HUES64 (cell line): ENCODE measurements at regions not wholly inside any gene's neighbourhood (a gene's known extent, or its start where the extent isn't known, plus 50 kb on each side); places are given as distances from the start of the nearest gene placed in this dataset.

Source experiments
- H3K27ac ChIP-seq: 2 replicates; pipeline ENCODE4 v1.7.0; 2013; ENCODE audit warnings: low read depth, low read length, inconsistent platforms
- H3K27me3 ChIP-seq: 2 replicates; pipeline ENCODE4 v1.6.1; 2013; ENCODE audit warnings: mild to moderate bottlenecking, low read length; ENCODE audit not compliant: insufficient read depth
- H3K36me3 ChIP-seq: 2 replicates; pipeline ENCODE4 v1.6.1; 2013; ENCODE audit warnings: mild to moderate bottlenecking, low read length; ENCODE audit not compliant: insufficient read depth
- H3K4me1 ChIP-seq: 2 replicates; pipeline ENCODE4 v1.6.1; 2013; ENCODE audit warnings: mild to moderate bottlenecking, low read length, moderate library complexity; ENCODE audit not compliant: insufficient read depth
- H3K4me3 ChIP-seq: 2 replicates; pipeline ENCODE4 v1.5.1; 2013; ENCODE audit warnings: mild to moderate bottlenecking, low read length, moderate library complexity
- H3K9ac ChIP-seq: 2 replicates; pipeline ENCODE4 v1.6.1; 2013; ENCODE audit warnings: mild to moderate bottlenecking, low read depth, low read length
- H3K9me3 ChIP-seq: 2 replicates; pipeline ENCODE4 v1.6.1; 2013; ENCODE audit warnings: low read depth, low read length; ENCODE audit not compliant: insufficient read depth
- WGBS: fragments of 150-250, 120-280 bp; methylation state at CpG from one replicate; pipeline ENCODE4 v1.1.7; 2013; ENCODE audit warnings: missing lambda C conversion rate; 5-methylcytosine and 5-hydroxymethylcytosine counted together

DNA sequence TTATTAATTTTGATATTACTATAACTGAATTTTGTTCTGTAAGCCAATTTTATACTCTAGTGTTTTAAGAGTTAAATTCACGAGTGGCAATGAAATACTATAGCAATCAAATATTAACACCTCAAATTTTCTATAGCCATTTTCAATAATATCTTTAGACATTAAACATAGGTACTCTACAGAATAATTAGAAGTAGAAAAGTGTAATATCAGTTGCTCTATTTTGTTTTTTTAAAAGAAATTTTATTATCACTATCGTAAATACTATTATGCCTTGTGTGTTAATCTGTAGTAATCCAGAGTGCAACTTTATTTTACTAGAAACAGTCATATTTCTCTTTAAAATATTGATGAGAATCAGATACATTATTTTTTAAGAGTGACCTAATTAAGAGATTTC lies 691.2 kb downstream of the USP25 start:
- Histone ChIP-seq H3K9ac (no peak overlapping the region), H3K4me1 (0 out of 2 replicates have a peak, but pooled peaks cover 2% of the 10 kb centered on the region), H3K27me3 (no peaks in the 10 kb centered on the region), H3K4me3 (no peak overlapping the region), H3K36me3 (no peaks in the 10 kb centered on the region), H3K27ac (no peak overlapping the region), H3K9me3 (no peaks in the 10 kb centered on the region)
- no CpG with 5 or more reads among the region's 2 CpGs for WGBS

DNA sequence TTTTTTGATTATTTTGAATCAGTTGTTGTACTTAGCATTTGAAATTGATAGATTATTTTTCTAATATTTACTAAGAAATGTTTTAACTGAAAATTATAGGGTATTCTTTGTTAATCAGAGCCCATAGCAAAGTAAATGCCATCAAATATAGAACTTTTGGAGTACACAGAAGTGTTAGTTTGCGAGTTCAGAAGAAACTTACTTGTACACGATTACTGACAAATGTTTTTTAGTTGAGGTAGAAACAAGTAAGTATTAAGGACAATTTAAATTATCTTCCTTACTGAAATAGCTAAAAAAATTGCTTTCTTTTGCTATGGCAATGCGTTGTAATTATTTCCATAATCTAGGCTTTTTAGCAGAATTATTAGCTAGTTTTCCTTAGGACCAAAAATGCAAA lies 692.2 kb downstream of the USP25 start:
- Histone ChIP-seq H3K4me1 (0 out of 2 replicates have a peak, but pooled peaks cover 2% of the 10 kb centered on the region), H3K27ac (no peak overlapping the region), H3K4me3 (no peak overlapping the region), H3K27me3 (no peaks in the 10 kb centered on the region), H3K9me3 (no peaks in the 10 kb centered on the region), H3K36me3 (no peaks in the 10 kb centered on the region), H3K9ac (no peak overlapping the region)
- 100% methylated on average over 3 of the region's 3 CpGs for WGBS

DNA sequence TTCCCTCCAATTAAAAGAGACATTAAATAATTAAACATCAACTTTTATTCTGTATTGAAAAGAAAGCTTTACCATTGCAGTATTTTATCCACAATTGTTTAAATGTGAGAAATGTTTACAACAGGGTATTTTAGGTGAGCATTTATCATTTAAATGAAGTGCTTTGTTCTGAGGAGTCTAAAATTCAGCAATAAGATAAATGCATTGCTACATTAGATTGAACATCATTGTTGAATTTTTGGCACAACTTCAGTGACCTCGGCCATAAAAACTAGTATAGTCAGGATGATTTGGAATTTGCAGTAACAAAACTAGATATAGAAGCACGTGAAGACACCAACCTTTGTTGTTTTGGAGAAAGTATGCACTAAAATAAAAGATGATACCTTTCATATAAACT lies 692.9 kb downstream of the USP25 start:
- Histone ChIP-seq H3K27ac (no peak overlapping the region), H3K36me3 (no peaks in the 10 kb centered on the region), H3K4me1 (0 out of 2 replicates have a peak, but pooled peaks cover 2% of the 10 kb centered on the region), H3K9me3 (no peaks in the 10 kb centered on the region), H3K27me3 (no peaks in the 10 kb centered on the region), H3K9ac (no peak overlapping the region), H3K4me3 (no peak overlapping the region)
- 85% methylated on average over 1 of the region's 2 CpGs for WGBS

DNA sequence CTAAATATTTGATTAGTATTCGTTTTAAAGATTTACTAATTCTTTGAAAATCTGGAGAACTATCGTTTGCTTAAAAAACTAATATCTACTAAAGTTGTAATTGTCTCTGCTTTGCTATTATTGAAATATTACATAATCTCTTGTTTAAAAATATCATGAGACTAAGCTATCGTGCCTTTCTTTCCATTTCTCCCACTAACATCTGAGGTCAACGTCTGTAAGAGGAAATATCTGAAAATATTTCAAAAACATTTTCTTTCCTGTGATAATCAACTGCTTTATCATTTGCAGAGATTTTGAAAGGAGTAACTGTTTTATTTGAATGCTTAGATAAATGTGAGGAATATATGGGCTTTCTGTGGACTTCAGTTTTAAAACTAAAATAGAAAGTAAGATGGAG lies 694.1 kb downstream of the USP25 start:
- no peaks in the 10 kb centered on the region for H3K36me3 ChIP-seq
- H3K9ac ChIP-seq = no peak overlapping the region
- H3K4me3 ChIP-seq = no peak overlapping the region
- 100% methylated on average over 1 of the region's 4 CpGs for WGBS
- H3K27me3 ChIP-seq = no peaks in the 10 kb centered on the region
- no peak overlapping the region for H3K27ac ChIP-seq
- H3K4me1 ChIP-seq = 0 out of 2 replicates have a peak, but pooled peaks cover 2% of the 10 kb centered on the region
- no peaks in the 10 kb centered on the region for H3K9me3 ChIP-seq

DNA sequence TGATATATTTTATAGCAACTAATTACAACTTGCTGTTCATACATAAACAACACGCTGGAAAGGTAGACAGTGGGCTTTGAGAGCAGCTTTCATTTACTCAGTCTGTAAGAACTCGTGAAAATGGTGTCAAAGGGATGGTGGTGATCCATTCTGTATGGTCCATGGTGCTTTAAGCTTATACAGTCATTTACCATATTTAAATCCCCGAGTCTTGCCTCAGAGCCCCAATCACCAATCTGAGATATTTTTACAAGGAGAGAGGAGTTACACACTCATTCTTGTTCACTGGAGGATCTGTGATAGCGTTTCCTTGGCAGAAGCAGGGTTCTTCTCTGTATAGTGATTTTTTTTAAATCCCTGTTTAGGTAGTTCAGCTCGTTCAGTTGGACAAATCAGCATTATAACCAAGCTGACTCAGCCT lies 694.6 kb downstream of the USP25 start:
- Histone ChIP-seq H3K27ac (no peak overlapping the region), H3K4me1 (no peaks in the 10 kb centered on the region), H3K36me3 (no peaks in the 10 kb centered on the region), H3K9ac (no peak overlapping the region), H3K9me3 (no peaks in the 10 kb centered on the region), H3K27me3 (no peaks in the 10 kb centered on the region), H3K4me3 (no peak overlapping the region)
- 92% methylated on average over 5 of the region's 5 CpGs for WGBS

DNA sequence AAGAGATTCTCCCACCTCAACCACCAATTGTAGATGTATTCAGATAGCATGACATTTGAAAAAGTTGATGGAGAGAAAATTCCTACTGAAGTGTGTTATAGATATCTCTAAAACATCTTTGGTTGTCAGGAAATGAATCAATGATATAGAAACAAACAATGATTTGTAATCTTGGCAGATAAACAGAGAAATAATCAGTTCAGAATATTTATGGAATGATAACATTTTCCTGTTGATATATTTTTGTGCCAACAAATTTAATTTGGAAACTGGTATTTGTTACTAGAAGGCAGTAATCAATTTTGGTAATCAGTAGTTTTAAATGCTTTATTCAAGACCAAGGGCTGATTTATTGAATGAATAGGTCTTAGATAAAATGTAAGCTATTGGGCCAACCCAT lies 695.6 kb downstream of the USP25 start:
- H3K9me3 ChIP-seq = no peaks in the 10 kb centered on the region
- H3K9ac ChIP-seq = no peak overlapping the region
- H3K36me3 ChIP-seq = no peaks in the 10 kb centered on the region
- no peak overlapping the region for H3K4me3 ChIP-seq
- no peaks in the 10 kb centered on the region for H3K4me1 ChIP-seq
- no peak overlapping the region for H3K27ac ChIP-seq
- no peaks in the 10 kb centered on the region for H3K27me3 ChIP-seq

DNA sequence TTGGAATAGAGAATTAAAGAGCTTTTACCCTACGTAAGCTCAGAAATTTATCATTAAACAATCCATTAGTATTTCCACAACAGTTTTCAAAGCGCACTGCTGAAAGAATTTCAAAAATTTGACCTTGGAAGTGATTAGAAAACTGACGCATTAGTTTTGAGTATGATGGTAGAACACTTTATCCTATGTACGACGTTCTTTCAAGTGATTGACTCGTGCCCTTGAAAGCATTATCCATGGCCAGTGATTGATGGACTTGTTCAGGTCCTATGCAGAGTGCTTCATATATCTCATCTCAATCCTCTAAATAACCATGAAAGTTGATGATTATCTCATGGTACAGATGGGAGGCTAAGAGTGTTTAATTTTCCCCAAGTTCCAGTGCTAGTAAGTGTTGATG lies 697.2 kb downstream of the USP25 start:
- Histone ChIP-seq H3K9ac (no peak overlapping the region), H3K4me3 (no peak overlapping the region), H3K9me3 (no peaks in the 10 kb centered on the region), H3K27ac (no peak overlapping the region), H3K27me3 (no peaks in the 10 kb centered on the region), H3K36me3 (no peaks in the 10 kb centered on the region), H3K4me1 (no peaks in the 10 kb centered on the region)
- 95% methylated on average over 6 of the region's 6 CpGs for WGBS

DNA sequence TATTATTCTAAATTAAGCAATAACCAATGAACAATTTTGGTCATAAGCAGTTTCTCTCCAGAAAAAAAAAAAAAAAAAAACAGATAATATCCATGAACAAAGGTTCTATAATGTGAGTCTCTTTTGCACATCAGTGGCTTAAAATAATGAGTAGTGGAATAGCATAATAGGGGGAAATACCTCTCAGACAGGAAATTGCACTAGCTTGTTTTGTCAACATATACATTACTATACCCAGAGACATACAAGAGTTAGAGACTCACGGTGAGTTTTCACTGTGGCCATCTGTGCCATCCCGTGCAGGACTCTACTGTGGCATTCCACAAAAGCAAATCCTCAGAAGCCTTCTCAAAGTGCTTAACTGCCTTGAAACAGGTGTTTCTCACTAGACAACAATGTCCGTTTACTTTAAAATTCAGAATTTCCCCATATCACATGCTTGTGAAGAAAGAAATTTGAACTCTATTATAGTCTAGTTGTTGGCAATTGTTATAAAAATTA lies 697.9 kb downstream of the USP25 start:
- no peak overlapping the region for H3K9ac ChIP-seq
- no peaks in the 10 kb centered on the region for H3K9me3 ChIP-seq
- no peaks in the 10 kb centered on the region for H3K36me3 ChIP-seq
- WGBS = 77% methylated on average over 2 of the region's 3 CpGs
- no peaks in the 10 kb centered on the region for H3K4me1 ChIP-seq
- no peak overlapping the region for H3K27ac ChIP-seq
- no peaks in the 10 kb centered on the region for H3K27me3 ChIP-seq
- H3K4me3 ChIP-seq = no peak overlapping the region

DNA sequence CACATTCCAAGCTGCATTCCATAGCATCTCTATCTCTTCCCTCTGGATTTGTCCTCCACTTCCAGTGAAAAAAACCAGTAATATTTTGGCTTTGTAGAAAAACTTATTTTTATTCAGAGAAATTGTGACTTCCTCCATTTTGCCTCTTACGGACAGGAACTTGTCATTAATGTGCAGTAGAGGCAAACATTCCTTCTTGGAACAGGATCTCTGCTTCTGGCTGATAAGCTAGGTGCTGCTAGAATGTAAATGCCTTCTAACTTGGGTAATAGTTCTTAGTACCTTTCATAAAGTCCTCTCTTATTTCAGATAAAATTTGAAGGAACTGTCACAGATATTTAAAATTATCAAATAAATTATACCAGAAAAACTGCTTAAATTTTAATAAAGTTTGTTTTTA lies 707.8 kb downstream of the USP25 start:
- 100% methylated on average over 1 of the region's 1 CpG for WGBS
- H3K36me3 ChIP-seq = no peaks in the 10 kb centered on the region

DNA sequence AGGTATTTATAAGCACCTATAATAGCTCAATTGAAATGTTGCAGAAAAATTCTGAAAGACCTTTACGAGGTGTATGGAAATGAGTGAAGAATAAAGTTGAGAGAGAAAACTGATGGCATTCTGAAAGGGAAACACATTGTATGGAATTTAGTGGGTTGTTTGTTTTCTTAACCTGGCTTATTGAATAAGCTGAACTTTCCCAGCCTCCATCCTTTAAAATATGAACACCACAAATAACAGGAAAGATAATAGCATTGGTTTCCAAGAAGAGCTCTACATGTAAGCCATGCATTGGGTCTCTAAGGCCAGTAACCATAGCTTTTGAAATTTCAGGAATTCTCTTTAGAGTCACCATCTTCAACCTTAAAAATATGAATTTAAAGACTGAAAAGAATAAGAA lies 709.0 kb downstream of the USP25 start:
- Histone ChIP-seq H3K27ac (no peak overlapping the region), H3K4me1 (no peaks in the 10 kb centered on the region), H3K9me3 (no peaks in the 10 kb centered on the region), H3K36me3 (no peaks in the 10 kb centered on the region), H3K27me3 (no peaks in the 10 kb centered on the region), H3K9ac (no peak overlapping the region), H3K4me3 (no peak overlapping the region)
- WGBS = 90% methylated on average over 1 of the region's 1 CpG

More for the DNA sequence above, 707.8 kb downstream of the USP25 start:
- no peak overlapping the region for H3K9ac ChIP-seq
- no peak overlapping the region for H3K4me3 ChIP-seq
- H3K9me3 ChIP-seq = no peaks in the 10 kb centered on the region
- no peaks in the 10 kb centered on the region for H3K4me1 ChIP-seq
- H3K27ac ChIP-seq = no peak overlapping the region
- H3K27me3 ChIP-seq = no peaks in the 10 kb centered on the region

DNA sequence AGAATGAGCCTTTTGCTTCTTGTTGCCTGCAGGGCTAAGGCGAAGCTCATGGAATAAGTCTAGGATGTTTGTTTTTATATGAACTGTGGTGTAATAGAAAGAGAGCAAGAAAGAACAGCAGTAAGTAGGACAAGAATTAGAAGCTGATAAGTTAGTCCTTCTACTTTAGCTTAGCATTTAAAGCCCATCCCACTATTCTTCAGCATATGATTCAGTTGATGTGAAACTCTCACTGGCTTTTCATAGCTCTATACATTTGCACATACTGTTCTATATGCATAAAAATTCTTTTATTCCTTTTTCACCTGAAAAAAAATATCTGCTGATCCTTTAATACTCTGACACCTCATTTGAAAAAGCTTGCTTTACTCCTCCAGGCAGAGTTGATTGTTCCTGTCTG lies 712.0 kb downstream of the USP25 start:
- Histone ChIP-seq H3K27ac (no peak overlapping the region), H3K27me3 (no peaks in the 10 kb centered on the region), H3K36me3 (no peaks in the 10 kb centered on the region), H3K4me1 (no peaks in the 10 kb centered on the region), H3K4me3 (no peak overlapping the region), H3K9ac (no peak overlapping the region), H3K9me3 (no peaks in the 10 kb centered on the region)
- 92% methylated on average over 1 of the region's 1 CpG for WGBS

DNA sequence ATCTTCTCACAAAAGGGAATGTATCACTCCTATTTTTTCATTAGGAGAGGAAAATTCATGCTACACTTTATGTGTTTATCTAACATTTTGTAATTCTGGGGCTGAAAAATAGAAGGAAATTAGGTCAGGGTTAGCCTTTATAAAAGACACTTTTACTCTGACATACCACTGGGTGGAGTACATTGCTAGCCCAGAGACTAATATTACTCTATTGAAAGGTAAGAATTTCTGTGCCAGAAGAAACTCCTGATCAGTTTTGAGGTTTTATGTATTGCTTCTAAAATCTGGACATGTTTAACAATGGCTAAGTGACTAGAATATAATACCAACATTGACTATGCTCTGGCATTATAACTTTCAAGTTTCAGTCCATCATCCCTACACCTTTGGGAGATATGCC lies 724.6 kb downstream of the USP25 start:
- Histone ChIP-seq H3K4me1 (0 out of 2 replicates have a peak, but pooled peaks cover 4% of the 10 kb centered on the region), H3K9ac (no peak overlapping the region), H3K27ac (no peak overlapping the region), H3K27me3 (no peaks in the 10 kb centered on the region), H3K4me3 (no peak overlapping the region), H3K36me3 (no peaks in the 10 kb centered on the region), H3K9me3 (no peaks in the 10 kb centered on the region)
